Esophagus squamous epithelium (tissue), 4 donors: ENCODE measurements at regions not wholly inside any gene's neighbourhood (a gene's known extent, or its start where the extent isn't known, plus 50 kb on each side); places are given as distances from the start of the nearest gene placed in this dataset.

Experiments used
- CTCF ChIP-seq, 6 experiments: fragments of 450-650 bp in 4 of 6; fragments of 200-600 bp in 2 of 6; sonication (generic) in 2 of 6; IDR thresholded peaks; one replicate each; pipeline ENCODE4 v1.5.1; 2016 to 2019; ENCODE audit warnings: antibody characterized with exemption in 6 of 6, mild to moderate bottlenecking in 4 of 6, moderate library complexity in 4 of 6
- POLR2A ChIP-seq, 4 donors: fragments of 450-650 bp; IDR thresholded peaks; one replicate each; pipeline ENCODE4 v1.6.1; 2017; ENCODE audit warnings: antibody characterized with exemption in 4 of 4, mild to moderate bottlenecking in 4 of 4, moderate library complexity in 3 of 4

GRCh38 chr1:219362702-219363101, 189.0 kb downstream of the LYPLAL1 start:
- TF ChIP-seq CTCF (IDR thresholded peaks at IDR 0.05) (no peak), POLR2A (IDR thresholded peaks at IDR 0.05) (no peak)
